GM04503 (cell line): ENCODE measurements at regions not wholly inside any gene's neighbourhood (a gene's known extent, or its start where the extent isn't known, plus 50 kb on each side); places are given as distances from the start of the nearest gene placed in this dataset.

Source experiments
- DNase-seq: peaks from one replicate; pipeline ENCODE4 v3.0.0-alpha.2; 2012; ENCODE audit warnings: low read depth

- no peak for DNase-seq
Observed at GRCh38 chr3:117617906-117618305, 908.3 kb downstream of the TUSC7 start.

DNA sequence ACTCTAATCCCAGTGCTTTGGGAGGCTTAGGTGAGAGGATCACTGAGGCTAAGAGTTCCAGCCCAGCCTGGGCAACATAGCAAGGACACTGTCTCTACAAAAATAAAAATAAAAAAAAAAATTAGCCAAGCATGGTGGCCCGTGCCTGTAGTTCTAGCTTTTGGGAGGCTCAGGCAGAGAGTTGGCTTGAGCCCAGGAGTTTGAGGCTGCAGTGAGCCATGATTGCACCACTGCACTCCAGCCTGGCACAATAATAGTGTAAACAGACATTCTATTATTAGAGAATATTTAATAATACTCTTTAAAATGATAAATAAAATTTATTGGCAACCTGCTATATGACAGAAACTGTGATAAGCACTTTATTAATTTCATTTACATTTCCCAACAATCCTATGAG, 908.9 kb downstream of the TUSC7 start:
- no peak for DNase-seq

GRCh38 chr3:117619805-117620204, 910.2 kb downstream of the TUSC7 start:
- no peak for DNase-seq

GRCh38 chr3:117622171-117622841, 912.7 kb downstream of the TUSC7 start:
- peak; percentile 77 for DNase-seq

- DNase-seq = no peak
Observed at GRCh38 chr3:117624424-117624823, 914.8 kb downstream of the TUSC7 start.

GRCh38 chr3:117625174-117625573, 915.6 kb downstream of the TUSC7 start:
- DNase-seq = no peak

DNA sequence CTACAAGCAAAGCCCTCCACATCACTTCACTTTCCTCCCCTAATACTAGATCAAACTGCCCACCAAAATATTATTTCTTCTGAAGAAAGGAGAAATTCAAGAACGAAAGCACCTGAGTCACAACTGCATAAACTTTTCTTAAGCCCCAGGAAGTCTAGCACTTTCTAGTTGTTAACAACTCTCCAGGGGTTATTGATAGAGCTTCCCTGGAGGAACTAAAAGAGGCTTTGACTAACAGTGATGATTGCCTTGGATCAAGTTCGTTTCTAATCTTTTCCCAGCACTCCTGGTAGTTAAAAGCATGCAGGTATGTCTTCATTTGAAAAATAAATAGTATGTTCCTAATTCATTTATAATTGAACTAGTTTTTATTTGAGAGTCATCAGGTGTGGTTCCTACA, 917.0 kb downstream of the TUSC7 start:
- no peak for DNase-seq

GRCh38 chr3:117628823-117629291, 919.3 kb downstream of the TUSC7 start:
- DNase-seq = no peak

- no peak for DNase-seq
Observed at GRCh38 chr3:117629505-117629904, 919.9 kb downstream of the TUSC7 start.

- no peak for DNase-seq
Observed at GRCh38 chr3:117630469-117630868, 920.9 kb downstream of the TUSC7 start.

DNA sequence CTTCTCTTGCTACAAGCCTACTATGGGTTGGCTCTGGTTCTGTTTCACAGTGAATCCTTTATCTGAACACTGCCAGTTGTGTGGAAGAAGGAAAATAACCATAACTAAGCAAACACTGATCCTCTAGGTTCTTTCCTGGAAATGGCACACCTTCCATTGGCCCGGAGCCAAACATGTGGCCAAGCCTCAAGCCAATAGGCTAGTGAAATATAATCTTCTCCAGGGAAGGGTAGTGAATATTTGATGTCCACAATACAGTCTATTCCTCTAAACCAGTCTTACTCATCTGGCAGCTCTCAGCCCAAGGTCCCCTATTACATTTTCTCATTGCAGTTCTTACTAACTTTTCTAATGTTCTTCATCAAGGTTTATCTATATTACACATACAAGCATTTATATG, 921.3 kb downstream of the TUSC7 start:
- no peak for DNase-seq

GRCh38 chr3:117631781-117632180, 922.2 kb downstream of the TUSC7 start:
- no peak for DNase-seq

DNA sequence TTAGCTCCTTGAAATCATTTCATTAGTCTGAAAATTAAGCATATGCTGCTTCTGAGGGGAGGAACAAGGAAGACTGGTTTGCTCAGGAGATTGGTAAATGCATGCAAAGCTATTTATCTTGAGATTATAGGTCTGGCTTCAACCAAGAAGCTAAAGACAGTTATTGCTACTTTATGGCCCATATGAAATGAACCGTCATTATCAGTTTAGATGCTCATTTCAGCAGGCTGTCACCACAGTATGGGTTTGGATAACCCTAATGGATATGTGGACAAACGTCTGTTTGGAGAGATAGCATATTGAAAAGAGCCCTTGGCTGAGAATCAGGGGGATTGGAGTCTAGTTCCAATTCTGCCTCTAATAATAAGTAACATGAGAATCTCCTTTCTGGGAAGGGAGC, 922.6 kb downstream of the TUSC7 start:
- no peak for DNase-seq

DNA sequence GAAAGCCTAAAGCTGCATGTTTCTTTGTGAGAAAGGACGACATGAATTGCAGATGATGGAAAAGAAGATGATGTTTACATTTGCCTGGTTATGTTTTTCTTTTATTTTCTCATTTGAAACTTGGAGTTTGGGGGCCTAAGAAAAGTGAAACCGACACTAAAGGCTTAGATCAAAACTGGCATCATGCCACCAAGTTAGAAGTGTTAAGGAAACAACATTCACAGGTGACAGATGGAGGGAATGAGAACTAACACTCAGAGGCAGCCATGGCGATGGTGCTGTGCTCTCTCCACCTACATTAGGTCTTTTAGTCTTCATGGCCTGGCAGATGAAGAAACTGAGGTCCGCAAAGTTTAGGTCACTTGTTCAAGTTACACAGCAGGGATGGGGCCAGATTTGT, 923.6 kb downstream of the TUSC7 start:
- no peak for DNase-seq

GRCh38 chr3:117637666-117638065, 928.1 kb downstream of the TUSC7 start:
- DNase-seq = no peak

- no peak for DNase-seq
Observed at GRCh38 chr3:117644203-117644602, 934.6 kb downstream of the TUSC7 start.

DNA sequence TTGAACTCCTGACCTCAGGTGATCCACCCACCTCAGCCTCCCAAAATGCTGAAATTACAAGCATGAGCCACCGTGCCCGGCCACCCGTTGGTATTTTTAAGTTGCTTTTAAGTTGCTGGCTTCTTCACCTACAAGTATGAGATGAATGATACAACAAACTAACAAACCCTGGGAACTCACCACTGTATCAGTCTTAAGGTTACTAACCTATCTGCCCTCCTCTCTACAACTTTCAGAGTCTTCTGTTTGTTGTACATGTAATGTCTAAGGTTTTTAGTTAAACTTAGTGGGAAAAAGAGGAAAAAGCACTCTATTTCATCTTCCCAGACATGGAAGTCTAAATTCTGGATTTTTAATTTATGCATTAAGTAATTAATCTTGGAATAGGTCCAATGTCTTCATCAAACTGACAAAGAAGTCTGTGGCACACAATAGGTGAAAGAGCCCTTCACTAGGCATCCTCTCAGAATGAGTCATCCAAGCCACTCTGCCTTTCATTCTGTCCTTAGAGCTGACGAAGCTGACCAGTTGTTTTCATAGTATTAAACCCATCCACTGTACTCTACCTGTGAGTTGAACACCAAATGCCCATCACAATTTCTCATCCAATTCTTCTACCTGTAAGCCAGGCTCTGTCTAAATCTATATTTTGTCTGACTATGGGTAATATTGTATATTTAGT, 936.1 kb downstream of the TUSC7 start:
- no peak for DNase-seq

DNA sequence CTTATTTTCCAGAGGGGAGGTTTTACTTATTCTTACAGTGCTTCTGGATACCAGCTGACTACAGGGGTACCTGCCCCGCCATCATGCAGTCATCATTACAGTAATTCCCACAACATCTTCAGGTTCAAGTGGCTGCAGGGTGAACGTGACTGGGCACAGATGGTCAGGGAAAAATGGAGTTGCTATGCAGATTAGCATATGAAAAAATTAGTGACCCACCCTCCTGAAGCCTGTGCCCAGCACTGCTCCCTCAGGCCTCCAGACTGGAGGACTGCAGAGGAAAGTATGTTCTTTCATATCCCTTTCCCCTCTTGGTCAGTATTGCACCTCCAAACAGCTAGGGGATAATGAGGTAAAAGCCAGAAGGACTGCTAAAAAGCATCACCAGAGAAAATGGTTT, 937.9 kb downstream of the TUSC7 start:
- no peak for DNase-seq

GRCh38 chr3:117651246-117651645, 941.7 kb downstream of the TUSC7 start:
- DNase-seq = peak; percentile 17

- no peak for DNase-seq
Observed at GRCh38 chr3:117656391-117656790, 946.8 kb downstream of the TUSC7 start.

- no peak for DNase-seq
Observed at GRCh38 chr3:117657278-117657677, 947.7 kb downstream of the TUSC7 start.

- DNase-seq = no peak
Observed at GRCh38 chr3:117660941-117661817, 951.6 kb downstream of the TUSC7 start.

DNA sequence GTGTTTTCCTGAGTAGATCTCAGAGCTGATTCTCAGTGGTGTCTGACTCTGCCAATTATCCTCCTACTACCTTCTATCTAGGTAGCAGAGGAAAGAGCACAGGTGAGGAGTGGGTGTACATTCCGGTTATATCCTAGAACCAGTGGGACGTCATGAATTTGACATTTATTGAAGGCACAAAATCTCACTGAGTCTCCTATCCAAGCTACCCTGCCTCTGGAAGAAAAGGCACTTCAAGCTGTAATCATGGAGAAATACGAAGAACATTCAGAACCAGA, 952.2 kb downstream of the TUSC7 start:
- DNase-seq = no peak
